ENCODE measurements at regions not wholly inside any gene's neighbourhood (a gene's known extent, or its start where the extent isn't known, plus 50 kb on each side); places are given as distances from the start of the nearest gene placed in this dataset.

- Histone ChIP-seq H3K27ac (ENCODE audit: low read depth in 2 of 2, low read length in 1 of 2) (no peak overlapping the region), H2AFZ (ENCODE audit: low read depth) (no peak overlapping the region), H3K9me3 (no peaks in the 10 kb centered on the region), H3K9ac (no peak overlapping the region), H3K4me2 (no peak overlapping the region), H3K79me2 (ENCODE audit: insufficient read depth) (no peaks in the 10 kb centered on the region), H3K9me2 (no peaks in the 10 kb centered on the region), H4K20me1 (ENCODE audit: insufficient read depth) (no peaks in the 10 kb centered on the region), H3K4me3 (ENCODE audit: low read depth in 2 of 2, low read length in 1 of 2) (no peak overlapping the region), H3K4me1 (ENCODE audit: control insufficient read depth in 1 of 2, insufficient read depth in 2 of 2, low read depth in 1 of 2, low read length in 1 of 2) (no peaks in the 10 kb centered on the region), H3F3A (replicated peaks; ENCODE audit: insufficient read depth) (no peaks in the 10 kb centered on the region), H3K27me3 (ENCODE audit: insufficient read depth) (no peaks in the 10 kb centered on the region), H3K36me3 (replicated peaks in 1 of 2; ENCODE audit: control insufficient read depth in 1 of 2, insufficient read depth in 2 of 2, low read length in 1 of 2) (no peaks in the 10 kb centered on the region)
- no peak for DNase-seq
- WGBS (ENCODE audit: low lambda C conversion rate), result 21% methylated on average over 3 of the region's 3 CpGs
- ChIA-PET POLR2A (no interaction called here), CTCF (no interaction called here)
- no peak for TF ChIP-seq POLR2AphosphoS5 (IDR thresholded peaks at IDR 0.05; ENCODE audit: low read depth, low read length)
- no peak for TF ChIP-seq NFIC (IDR thresholded peaks at IDR 0.05; ENCODE audit: borderline replicate concordance)
- TF ChIP-seq GABPA (IDR thresholded peaks at IDR 0.05; ENCODE audit: low read depth), result no peak
- no peak for TF ChIP-seq PBX3 (IDR thresholded peaks at IDR 0.05)
- TF ChIP-seq REST (IDR thresholded peaks at IDR 0.05; ENCODE audit: low read depth, low read length), result no peak
- TF ChIP-seq USF1 (IDR thresholded peaks at IDR 0.05; ENCODE audit: borderline replicate concordance, low read depth), result no peak
- TF ChIP-seq ELF1 (IDR thresholded peaks at IDR 0.05), result no peak
- TF ChIP-seq USF2 (IDR thresholded peaks at IDR 0.05; ENCODE audit: borderline replicate concordance, low read depth, low read length), result no peak
- TF ChIP-seq RFX5 (IDR thresholded peaks at IDR 0.05; ENCODE audit: low read length), result no peak
- TF ChIP-seq RXRA (IDR thresholded peaks at IDR 0.05; ENCODE audit: borderline replicate concordance, low read depth), result no peak
- TF ChIP-seq TAF1 (IDR thresholded peaks at IDR 0.05; ENCODE audit: borderline replicate concordance, low read depth, low read length), result no peak
- no peak for TF ChIP-seq GATA2 (CRISPR knock-in tag; IDR thresholded peaks at IDR 0.05)
- TF ChIP-seq EP300 (IDR thresholded peaks at IDR 0.05; ENCODE audit: borderline replicate concordance in 1 of 2, low read depth in 1 of 2, low read length in 1 of 2), result no peak
- no peak for TF ChIP-seq SIN3A (IDR thresholded peaks at IDR 0.05; ENCODE audit: borderline replicate concordance, low read depth, low read length)
- TF ChIP-seq RCOR1 (IDR thresholded peaks at IDR 0.05; ENCODE audit: low read length), result no peak
- TF ChIP-seq MXI1 (IDR thresholded peaks at IDR 0.05; ENCODE audit: low read depth, low read length), result no peak
- TF ChIP-seq TCF12 (IDR thresholded peaks at IDR 0.05), result no peak
- no peak for TF ChIP-seq MAX (IDR thresholded peaks at IDR 0.05; ENCODE audit: low read depth)
- no peak for TF ChIP-seq YY1 (IDR thresholded peaks at IDR 0.05; ENCODE audit: low read depth)
Measured at GRCh38 chr6:94801344-94801743, 776.0 kb upstream of the MANEA start.

Data from SK-N-SH (cell line).